ENCODE measurements at regions not wholly inside any gene's neighbourhood (a gene's known extent, or its start where the extent isn't known, plus 50 kb on each side); places are given as distances from the start of the nearest gene placed in this dataset.

DNA sequence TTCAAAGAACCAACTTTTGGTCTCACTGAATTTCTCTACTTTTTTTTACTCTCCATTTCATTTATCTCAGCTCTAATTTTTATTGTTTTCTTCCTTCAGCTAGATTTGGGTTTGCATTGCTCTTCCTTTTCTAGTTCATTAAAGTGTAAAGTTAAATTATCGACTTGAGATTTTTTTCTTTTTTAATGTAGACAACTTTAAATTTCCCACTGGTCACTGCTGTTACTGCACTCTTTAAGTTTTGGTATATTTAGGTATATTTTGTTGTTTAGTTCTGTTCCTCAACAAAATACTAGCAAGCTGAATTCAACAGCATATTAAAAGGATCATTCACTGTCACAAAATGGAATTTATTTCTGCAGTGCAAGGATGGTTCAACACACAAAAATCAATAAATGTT lies 572.0 kb upstream of the DIAPH2 start:
- TF ChIP-seq CEBPB (IDR thresholded peaks at IDR 0.05) (no peak), TAF1 (IDR thresholded peaks at IDR 0.05; ENCODE audit: low read depth) (no peak)

- TF ChIP-seq USF1 (IDR thresholded peaks at IDR 0.05) = no peak
- TF ChIP-seq, protein P1, sequence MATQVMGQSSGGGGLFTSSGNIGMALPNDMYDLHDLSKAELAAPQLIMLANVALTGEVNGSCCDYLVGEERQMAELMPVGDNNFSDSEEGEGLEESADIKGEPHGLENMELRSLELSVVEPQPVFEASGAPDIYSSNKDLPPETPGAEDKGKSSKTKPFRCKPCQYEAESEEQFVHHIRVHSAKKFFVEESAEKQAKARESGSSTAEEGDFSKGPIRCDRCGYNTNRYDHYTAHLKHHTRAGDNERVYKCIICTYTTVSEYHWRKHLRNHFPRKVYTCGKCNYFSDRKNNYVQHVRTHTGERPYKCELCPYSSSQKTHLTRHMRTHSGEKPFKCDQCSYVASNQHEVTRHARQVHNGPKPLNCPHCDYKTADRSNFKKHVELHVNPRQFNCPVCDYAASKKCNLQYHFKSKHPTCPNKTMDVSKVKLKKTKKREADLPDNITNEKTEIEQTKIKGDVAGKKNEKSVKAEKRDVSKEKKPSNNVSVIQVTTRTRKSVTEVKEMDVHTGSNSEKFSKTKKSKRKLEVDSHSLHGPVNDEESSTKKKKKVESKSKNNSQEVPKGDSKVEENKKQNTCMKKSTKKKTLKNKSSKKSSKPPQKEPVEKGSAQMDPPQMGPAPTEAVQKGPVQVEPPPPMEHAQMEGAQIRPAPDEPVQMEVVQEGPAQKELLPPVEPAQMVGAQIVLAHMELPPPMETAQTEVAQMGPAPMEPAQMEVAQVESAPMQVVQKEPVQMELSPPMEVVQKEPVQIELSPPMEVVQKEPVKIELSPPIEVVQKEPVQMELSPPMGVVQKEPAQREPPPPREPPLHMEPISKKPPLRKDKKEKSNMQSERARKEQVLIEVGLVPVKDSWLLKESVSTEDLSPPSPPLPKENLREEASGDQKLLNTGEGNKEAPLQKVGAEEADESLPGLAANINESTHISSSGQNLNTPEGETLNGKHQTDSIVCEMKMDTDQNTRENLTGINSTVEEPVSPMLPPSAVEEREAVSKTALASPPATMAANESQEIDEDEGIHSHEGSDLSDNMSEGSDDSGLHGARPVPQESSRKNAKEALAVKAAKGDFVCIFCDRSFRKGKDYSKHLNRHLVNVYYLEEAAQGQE (IDR thresholded peaks at IDR 0.05; ENCODE audit: low read depth) = no peak
- no peak for TF ChIP-seq TAF1 (IDR thresholded peaks at IDR 0.05; ENCODE audit: low read depth)
- TF ChIP-seq TCF12 (IDR thresholded peaks at IDR 0.05; ENCODE audit: low read depth) = no peak
- no peak for TF ChIP-seq CEBPB (IDR thresholded peaks at IDR 0.05)
- TF ChIP-seq NFIC (IDR thresholded peaks at IDR 0.05) = no peak
- no peak for TF ChIP-seq TEAD4 (IDR thresholded peaks at IDR 0.05)
- no peak for TF ChIP-seq EGR1 (IDR thresholded peaks at IDR 0.05)
- TF ChIP-seq EP300 (IDR thresholded peaks at IDR 0.05; ENCODE audit: borderline replicate concordance) = no peak
- TF ChIP-seq ZBTB7A (IDR thresholded peaks at IDR 0.05; ENCODE audit: low read depth) = no peak
- no peak for TF ChIP-seq YY1 (IDR thresholded peaks at IDR 0.05; ENCODE audit: low read depth)
Observed at GRCh38 chrX:96126182-96126581, 558.5 kb upstream of the DIAPH2 start.

DNA sequence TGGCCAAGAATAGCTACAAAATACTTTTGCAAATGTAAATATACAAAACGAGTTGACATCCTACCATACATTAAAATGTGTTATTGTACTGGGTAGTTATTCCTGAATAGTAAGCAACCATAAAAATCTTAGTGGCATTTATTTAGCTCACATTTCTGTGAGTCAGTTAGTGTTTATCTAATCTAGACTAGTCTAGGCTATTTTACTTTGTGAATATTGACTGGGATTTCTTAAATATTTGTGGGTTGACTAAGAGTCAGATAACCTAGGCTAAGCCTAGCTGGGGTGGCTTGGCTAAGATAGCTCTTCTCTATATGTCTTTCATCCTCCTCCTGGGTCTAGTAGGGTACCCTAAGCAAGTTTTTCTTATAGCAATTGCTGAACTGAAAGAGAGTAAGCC lies 543.8 kb upstream of the DIAPH2 start:
- TF ChIP-seq TAF1 (IDR thresholded peaks at IDR 0.05; ENCODE audit: low read depth) (no peak), USF1 (IDR thresholded peaks at IDR 0.05) (no peak), TEAD4 (IDR thresholded peaks at IDR 0.05) (no peak), TCF12 (IDR thresholded peaks at IDR 0.05; ENCODE audit: low read depth) (no peak), YY1 (IDR thresholded peaks at IDR 0.05; ENCODE audit: low read depth) (no peak), RAD21 (IDR thresholded peaks at IDR 0.05; ENCODE audit: low read depth) (no peak), FOXM1 (IDR thresholded peaks at IDR 0.05; ENCODE audit: borderline replicate concordance, low read depth) (no peak), EP300 (IDR thresholded peaks at IDR 0.05; ENCODE audit: borderline replicate concordance) (no peak), NFIC (IDR thresholded peaks at IDR 0.05) (no peak)
- TF ChIP-seq, protein P1 (IDR thresholded peaks at IDR 0.05; ENCODE audit: low read depth) = no peak
- TF ChIP-seq, protein P2, sequence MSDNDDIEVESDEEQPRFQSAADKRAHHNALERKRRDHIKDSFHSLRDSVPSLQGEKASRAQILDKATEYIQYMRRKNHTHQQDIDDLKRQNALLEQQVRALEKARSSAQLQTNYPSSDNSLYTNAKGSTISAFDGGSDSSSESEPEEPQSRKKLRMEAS (IDR thresholded peaks at IDR 0.05) = no peak

GRCh38 chrX:96147681-96148080 lies 537.0 kb upstream of the DIAPH2 start:
- no peak for TF ChIP-seq EP300 (IDR thresholded peaks at IDR 0.05; ENCODE audit: borderline replicate concordance)
- no peak for TF ChIP-seq TCF12 (IDR thresholded peaks at IDR 0.05; ENCODE audit: low read depth)
- TF ChIP-seq TEAD4 (IDR thresholded peaks at IDR 0.05) = no peak
- TF ChIP-seq, protein P2 (IDR thresholded peaks at IDR 0.05) = no peak
- no peak for TF ChIP-seq NFIC (IDR thresholded peaks at IDR 0.05)

DNA sequence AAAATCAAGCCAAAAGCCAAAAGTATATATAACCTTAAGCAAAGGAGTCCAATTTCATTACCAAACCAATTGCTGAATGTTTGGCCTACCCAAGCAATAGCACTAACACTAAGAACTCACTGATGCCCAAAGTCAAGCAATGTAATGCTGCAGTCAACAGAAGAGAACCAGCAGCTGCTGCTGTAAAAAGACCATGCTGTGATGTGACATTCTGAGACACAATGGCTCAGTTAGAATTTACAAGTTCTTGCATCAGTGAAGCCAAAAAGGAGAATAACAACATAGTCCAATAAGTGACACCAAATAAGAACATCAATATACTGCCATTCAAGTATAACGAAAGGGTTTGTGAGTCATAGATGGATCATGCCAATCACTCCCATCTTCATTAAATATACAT lies 514.0 kb upstream of the DIAPH2 start:
- TF ChIP-seq TCF12 (IDR thresholded peaks at IDR 0.05; ENCODE audit: low read depth) (no peak), YY1 (IDR thresholded peaks at IDR 0.05; ENCODE audit: low read depth) (no peak), FOXM1 (IDR thresholded peaks at IDR 0.05; ENCODE audit: borderline replicate concordance, low read depth) (no peak), ZBTB7A (IDR thresholded peaks at IDR 0.05; ENCODE audit: low read depth) (no peak), CREB1 (IDR thresholded peaks at IDR 0.05; ENCODE audit: low read depth) (no peak), TAF1 (IDR thresholded peaks at IDR 0.05; ENCODE audit: low read depth) (no peak), EGR1 (IDR thresholded peaks at IDR 0.05) (no peak), CEBPB (IDR thresholded peaks at IDR 0.05) (no peak), TEAD4 (IDR thresholded peaks at IDR 0.05) (no peak), RAD21 (IDR thresholded peaks at IDR 0.05; ENCODE audit: low read depth) (no peak), EP300 (IDR thresholded peaks at IDR 0.05; ENCODE audit: borderline replicate concordance) (no peak)
- TF ChIP-seq, protein P2 (IDR thresholded peaks at IDR 0.05) = no peak

DNA sequence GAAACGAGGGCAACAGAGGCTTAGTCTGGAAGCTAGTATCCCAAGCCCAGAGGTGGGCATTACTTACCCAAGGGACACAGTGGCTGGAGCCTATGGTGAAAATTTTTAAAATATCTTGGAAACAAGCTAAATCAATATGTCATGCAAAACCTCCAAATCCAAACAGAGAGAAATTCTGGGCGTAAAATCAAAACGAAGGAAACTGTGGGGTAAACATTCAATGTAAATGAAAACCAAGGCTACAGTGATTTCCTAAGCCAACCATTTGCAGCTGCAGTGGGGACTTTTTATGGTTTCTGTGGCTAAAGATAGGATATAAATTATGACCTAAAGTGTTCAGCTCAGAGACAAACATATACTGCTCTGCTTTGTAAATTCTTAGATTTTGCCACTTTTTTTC lies 507.7 kb upstream of the DIAPH2 start:
- TF ChIP-seq TCF12 (IDR thresholded peaks at IDR 0.05; ENCODE audit: low read depth) (no peak), EGR1 (IDR thresholded peaks at IDR 0.05) (no peak), EP300 (IDR thresholded peaks at IDR 0.05; ENCODE audit: borderline replicate concordance) (no peak), TAF1 (IDR thresholded peaks at IDR 0.05; ENCODE audit: low read depth) (no peak), CEBPB (IDR thresholded peaks at IDR 0.05) (no peak), ZBTB7A (IDR thresholded peaks at IDR 0.05; ENCODE audit: low read depth) (no peak), YY1 (IDR thresholded peaks at IDR 0.05; ENCODE audit: low read depth) (no peak), FOXM1 (IDR thresholded peaks at IDR 0.05; ENCODE audit: borderline replicate concordance, low read depth) (no peak), NFIC (IDR thresholded peaks at IDR 0.05) (no peak), CREB1 (IDR thresholded peaks at IDR 0.05; ENCODE audit: low read depth) (no peak), RAD21 (IDR thresholded peaks at IDR 0.05; ENCODE audit: low read depth) (no peak), TEAD4 (IDR thresholded peaks at IDR 0.05) (no peak), USF1 (IDR thresholded peaks at IDR 0.05) (no peak)
- TF ChIP-seq, protein P2 (IDR thresholded peaks at IDR 0.05) = no peak
- TF ChIP-seq, protein P1 (IDR thresholded peaks at IDR 0.05; ENCODE audit: low read depth) = no peak

Data from Ishikawa (cell line).